ENCODE measurements at regions not wholly inside any gene's neighbourhood (a gene's known extent, or its start where the extent isn't known, plus 50 kb on each side); places are given as distances from the start of the nearest gene placed in this dataset.

DNA sequence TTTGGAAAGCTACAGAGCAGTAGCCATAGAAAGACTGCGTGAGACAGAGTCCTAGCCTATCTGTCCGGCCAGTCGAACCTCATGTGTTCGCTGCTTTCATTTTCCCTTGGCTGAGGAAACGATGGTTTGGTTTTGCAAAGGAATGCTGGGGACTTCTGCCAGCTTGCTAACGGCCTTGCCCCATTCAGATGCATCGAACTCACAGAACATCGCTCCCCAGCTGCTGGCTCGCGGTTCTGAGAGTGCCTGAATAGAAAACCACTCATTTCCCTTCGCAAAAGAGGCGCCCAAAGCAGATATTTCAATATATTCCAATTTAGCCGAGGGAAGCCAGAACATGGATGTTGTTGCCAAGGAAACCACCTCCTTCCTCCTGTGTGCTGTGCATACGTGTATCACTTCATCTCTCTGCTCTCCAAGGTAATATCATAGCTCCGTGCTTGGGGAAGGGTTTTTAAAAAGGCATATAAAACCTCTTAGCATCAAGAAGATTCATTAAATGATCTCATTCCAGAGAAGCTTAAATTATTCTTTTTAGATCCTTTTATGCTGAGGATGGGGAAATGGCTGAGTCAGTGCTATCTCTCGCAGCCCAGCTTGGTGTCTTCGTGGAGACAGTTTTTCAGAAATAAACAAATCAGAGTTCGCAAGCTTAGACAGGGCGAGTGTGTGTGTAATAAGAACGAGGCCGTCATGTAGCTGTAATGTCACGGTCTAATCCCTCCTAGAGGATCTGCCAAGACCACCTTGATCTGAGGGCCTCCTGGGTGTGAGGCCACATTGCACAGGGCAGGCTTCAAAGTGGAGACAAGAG lies 215.2 kb downstream of the RPS24 start:
- DNase-seq (ENCODE audit: low spot score), result no peak

GRCh38 chr10:78249690-78250089 lies 216.0 kb downstream of the RPS24 start:
- DNase-seq (ENCODE audit: low spot score), result no peak

DNA sequence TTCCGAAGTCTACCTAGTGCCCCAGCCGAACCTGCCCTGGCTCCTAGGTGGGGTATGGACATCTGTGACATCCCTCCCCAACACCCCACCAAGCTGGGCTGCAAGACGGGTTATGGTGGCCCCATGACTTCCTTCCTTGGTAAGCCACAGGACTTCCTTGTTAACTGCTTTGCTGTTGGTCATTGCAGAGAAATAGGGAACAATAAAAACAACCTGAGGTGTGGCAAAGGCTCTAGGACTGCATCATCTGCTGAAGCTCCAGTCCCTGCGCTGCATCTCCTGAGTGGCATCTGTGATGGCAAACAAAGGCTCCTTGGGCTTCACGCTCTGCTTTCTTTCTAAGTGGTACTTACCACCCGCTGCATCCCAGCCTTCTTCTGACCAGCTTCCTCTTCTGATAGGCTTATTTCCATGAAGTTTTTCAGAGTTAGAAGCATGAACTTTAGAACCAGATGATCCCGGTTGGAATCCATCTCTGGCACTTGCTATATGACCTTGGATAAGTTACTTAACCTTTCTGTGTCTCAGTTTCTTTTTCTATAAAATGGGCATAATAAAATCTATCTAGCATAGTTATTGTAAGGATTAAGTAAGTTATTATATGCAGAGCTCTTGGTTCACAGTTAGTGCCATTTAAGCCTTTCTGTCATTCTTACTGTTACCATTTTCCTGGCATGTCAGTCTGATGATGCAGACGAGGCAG lies 216.8 kb downstream of the RPS24 start:
- no peak for DNase-seq (ENCODE audit: low spot score)

GRCh38 chr10:78251016-78251385 lies 217.3 kb downstream of the RPS24 start:
- DNase-seq (ENCODE audit: low spot score), result no peak

DNA sequence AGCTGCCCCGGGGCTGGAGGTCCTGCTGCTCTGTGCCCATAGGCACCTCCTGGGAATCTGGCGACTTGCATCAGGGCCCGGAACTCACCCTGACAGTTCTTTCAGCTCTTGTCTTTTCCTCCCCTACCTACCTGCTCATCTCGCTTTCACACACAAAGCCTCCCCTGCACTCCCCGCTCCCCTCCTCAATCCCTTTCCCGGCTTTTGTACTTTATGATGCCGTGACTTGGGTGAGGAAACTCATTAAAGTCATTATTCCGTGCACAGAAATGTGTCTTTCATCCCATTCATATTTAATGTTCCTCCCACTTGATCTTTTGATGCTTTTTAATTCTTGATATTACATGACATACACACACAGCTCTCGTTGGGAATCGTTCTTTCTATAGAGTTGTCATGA lies 218.6 kb downstream of the RPS24 start:
- DNase-seq (ENCODE audit: low spot score), result no peak

- no peak for DNase-seq (ENCODE audit: low spot score)
Measured at GRCh38 chr10:78253063-78253853, 219.6 kb downstream of the RPS24 start.

- DNase-seq (ENCODE audit: low spot score), result no peak
Measured at GRCh38 chr10:78254013-78254412, 220.3 kb downstream of the RPS24 start.

DNA sequence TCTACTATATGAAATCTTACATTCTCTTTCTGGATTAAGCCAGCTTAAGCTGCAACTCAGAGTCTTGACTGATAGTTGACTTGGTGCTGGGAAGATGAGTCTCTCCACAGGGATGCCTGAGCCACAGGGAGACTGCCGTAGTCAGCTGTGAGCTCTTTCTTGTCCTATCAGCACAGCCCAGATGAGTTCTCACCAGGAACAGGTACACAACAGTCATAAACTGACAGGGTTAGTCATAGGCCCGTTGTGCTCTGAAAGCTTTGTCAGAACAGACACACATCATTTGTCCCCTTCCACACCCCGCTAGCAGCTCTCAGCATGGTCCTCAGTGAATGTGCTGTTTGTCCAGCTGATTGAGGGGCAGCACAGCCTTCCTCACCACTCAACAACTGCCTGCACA lies 221.6 kb downstream of the RPS24 start:
- DNase-seq (ENCODE audit: low spot score), result no peak

DNA sequence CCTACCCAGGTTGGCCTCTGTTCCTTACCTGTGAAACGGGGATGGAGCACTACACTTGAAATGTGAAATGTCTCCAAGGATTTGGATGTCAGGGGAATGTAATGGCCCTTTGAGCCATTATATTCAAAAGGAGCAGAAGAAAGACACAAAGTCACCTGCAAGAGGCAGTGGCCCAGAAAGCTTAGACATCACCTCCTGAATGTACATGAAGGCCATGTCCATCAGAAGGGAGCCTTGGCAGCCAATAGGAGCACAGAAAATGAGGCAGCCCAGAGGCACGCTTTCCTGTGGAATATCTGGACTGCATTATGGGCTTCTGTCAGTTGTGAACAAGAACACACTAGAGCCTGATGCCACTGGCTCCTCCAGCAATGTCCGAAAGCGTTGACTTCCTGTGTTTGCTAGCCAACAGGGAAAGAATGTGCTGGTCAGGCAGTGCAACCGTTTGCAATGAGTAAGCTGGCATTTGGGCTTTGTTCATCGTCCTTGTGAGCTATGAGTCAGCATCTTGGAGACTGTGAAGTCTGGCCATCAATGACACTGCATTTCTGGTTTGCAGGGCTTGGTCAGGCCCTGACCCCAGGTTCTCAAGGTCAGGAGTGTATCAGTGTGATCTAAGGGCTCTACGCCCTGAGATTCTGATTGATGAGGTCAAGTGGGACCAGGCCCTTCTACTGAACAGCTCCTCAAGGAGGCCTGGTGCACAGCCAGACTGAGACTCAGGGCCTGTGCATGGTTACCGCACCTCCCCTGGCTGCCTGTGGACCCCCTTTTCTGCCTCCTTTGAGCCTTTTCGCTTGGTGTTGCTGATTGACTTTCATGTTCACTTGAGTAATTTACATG lies 222.4 kb downstream of the RPS24 start:
- DNase-seq (ENCODE audit: low spot score), result no peak

DNA sequence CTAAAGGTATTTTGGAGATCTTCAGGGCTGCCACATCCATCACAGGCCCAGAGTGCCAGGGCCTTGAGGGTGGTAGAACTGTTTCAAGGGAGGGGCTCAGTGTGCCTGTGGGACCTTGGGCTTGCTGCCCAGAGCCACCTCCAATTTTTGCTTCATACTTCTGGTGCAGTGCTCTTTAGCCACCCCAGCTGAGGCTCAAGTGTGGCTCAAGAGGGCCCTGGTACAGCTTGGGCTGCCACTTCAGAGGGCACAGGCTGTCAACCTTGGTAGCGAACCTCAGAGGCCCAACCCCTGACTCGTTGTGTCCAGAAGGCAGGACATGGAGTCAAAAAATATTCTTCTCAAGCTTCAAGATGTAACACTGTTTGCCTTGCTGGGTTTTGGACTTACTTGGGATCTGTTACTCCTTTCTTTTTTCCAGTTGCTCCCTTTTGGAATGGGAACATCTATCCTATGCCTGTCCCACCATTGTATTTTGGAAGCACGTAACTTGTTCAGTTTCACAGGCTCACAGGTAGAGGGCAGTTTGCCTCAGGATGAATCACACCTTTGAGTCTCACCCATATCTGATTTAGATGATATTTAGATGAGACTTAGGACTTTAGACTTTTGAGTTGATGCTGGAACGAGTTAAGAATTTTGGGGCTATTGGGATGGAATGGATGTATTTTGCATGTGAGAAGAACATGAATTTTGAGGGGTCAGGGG lies 224.8 kb downstream of the RPS24 start:
- DNase-seq (ENCODE audit: low spot score), result no peak

GRCh38 chr10:78259391-78259790 lies 225.7 kb downstream of the RPS24 start:
- DNase-seq (ENCODE audit: low spot score), result no peak

GRCh38 chr10:78260141-78260540 lies 226.5 kb downstream of the RPS24 start:
- DNase-seq (ENCODE audit: low spot score), result no peak

GRCh38 chr10:78260680-78261079 lies 227.0 kb downstream of the RPS24 start:
- DNase-seq (ENCODE audit: low spot score), result no peak

DNA sequence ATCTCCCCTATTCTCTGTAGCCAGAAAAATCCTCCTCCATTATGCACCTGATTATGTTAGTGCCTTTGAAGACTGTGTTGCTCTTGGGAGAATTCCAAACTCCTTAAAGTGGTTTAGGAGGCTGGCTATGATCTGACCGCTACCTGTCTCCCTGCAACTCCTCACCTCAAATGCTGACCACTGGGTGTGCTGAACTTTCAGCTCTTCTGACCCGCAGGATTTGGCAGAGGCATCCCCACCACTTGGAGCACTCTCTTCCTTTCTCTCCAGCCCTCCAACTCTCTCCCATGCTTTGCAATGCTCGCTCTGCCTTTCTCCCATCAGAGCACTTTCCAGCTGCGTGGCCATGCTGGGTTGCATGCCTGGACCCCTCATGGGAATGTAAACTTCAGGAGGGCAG lies 227.6 kb downstream of the RPS24 start:
- DNase-seq (ENCODE audit: low spot score), result no peak

GRCh38 chr10:78262860-78263259 lies 229.2 kb downstream of the RPS24 start:
- DNase-seq (ENCODE audit: low spot score), result no peak

DNA sequence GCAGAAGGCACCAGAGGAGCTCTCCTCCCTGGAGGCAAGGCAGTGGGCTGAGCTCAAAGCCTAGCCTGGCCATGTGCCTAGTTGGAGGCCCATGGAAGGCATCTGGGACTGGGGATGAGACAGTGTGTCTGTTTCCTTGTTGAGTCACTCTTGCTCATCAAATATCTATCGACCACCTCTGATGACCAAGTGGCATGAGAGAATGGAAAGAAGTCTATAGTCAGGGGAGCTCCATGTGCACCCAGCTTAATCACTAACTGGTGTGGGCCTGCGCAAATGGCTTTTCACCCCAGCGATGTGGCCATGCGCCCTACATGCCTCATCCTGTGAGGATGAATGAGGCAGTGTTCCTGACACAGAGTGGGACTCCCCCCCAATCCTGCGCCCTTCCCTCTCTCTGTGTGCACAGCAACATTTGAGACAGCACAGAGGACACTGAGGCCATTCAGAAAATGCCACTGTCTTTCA lies 229.9 kb downstream of the RPS24 start:
- DNase-seq (ENCODE audit: low spot score), result no peak

- no peak for DNase-seq (ENCODE audit: low spot score)
Measured at GRCh38 chr10:78264361-78264760, 230.7 kb downstream of the RPS24 start.

DNA sequence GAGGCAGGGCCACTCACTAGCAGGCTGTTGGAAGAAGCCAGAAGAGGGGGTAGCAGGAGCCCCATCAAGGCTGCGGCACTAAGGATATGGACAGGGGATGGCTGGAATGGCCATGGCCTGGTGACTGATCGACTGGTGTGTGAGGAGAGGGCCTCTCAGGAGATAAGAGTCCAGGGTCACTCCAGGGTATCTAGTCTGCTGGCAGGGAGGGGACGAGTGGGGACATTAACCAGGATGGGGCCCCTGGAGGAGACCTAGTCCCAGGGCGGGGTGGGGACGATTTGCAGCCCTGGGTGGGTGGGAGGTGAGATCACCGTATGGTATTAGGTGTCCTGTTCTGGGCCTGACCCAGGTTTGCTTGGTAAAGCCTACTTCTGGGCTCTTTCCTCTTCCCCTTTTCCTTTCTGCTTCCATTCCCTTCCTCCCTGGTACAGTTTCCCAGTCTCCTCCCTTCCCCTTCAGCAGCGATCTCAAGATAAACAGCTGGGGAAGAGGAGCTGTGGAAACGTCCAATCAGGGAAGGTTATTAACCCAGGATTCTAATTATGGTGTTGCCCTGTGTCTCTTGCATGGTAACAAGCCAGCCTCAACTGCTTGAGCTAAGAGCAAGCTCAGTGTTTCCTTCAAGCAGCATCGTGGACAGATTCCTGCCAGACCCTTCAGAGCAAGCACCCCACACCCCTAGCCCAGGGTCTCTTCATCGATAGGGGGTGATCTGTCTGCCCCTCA lies 233.2 kb downstream of the RPS24 start:
- DNase-seq (ENCODE audit: low spot score), result no peak

GRCh38 chr10:78267598-78267997 lies 233.9 kb downstream of the RPS24 start:
- no peak for DNase-seq (ENCODE audit: low spot score)

GRCh38 chr10:78269060-78269459 lies 235.4 kb downstream of the RPS24 start:
- no peak for DNase-seq (ENCODE audit: low spot score)

DNA sequence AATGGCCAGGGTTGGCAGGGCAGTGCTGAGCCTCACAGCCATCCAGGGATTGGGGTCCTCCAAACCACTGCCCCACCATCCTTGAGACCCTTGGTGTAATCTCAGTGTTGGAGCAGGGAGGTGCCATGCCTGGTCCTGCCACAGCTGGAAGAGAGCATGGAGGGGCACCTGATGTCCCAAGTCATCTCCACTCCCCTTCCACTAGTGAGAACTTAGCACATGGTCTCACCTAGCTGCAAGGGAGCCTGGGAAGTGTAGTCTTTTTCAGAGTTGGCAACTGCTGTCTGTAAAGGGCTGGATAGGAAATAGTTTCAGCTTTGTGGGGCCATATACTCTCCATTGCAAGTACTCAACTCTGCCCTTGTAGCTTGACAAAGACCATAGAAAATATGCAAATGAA lies 238.7 kb downstream of the RPS24 start:
- no peak for DNase-seq (ENCODE audit: low spot score)

Measured in hematopoietic multipotent progenitor cell treated with erythropoietin and hydrocortisone succinate and interleukin-3 and kit ligand, for 17 days (in vitro differentiated cells).